ENCODE measurements at regions not wholly inside any gene's neighbourhood (a gene's known extent, or its start where the extent isn't known, plus 50 kb on each side); places are given as distances from the start of the nearest gene placed in this dataset.

DNA sequence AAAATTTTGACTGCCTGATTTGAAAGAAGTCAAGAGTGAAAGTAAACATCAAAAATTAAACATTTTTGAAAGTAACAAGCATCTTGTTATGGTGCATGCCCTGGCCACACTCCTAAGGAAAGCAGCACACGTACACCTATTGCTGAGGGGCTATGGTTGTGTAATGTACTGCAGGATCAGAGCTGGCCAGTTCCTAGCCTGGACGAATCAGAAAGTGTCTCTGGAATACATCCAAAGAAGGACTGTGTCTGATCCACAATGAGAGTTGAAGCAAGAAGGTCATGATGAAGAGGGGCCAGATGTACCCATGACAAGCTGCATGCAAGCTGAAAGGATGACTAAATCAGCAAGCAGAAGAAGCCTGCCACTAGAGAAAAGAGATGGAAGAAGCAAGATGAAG lies 618.2 kb downstream of the TLE1 start:
- H3K4me3 ChIP-seq (ENCODE audit: low read length), result no peak overlapping the region
- no peaks in the 10 kb centered on the region for H4K20me1 ChIP-seq (ENCODE audit: insufficient read depth, low read length)
- H3K4me2 ChIP-seq (ENCODE audit: low read depth, low read length), result no peak overlapping the region
- no peaks in the 10 kb centered on the region for H3K79me2 ChIP-seq (ENCODE audit: low read length)
- no peak overlapping the region for H3K9ac ChIP-seq (ENCODE audit: low read length)
- no peaks in the 10 kb centered on the region for H3F3A ChIP-seq (ENCODE audit: insufficient read depth, low read length)
- H3K9me2 ChIP-seq (replicated peaks; ENCODE audit: insufficient read depth, low read length), result no peaks in the 10 kb centered on the region
- no peak for DNase-seq
- H3K9me3 ChIP-seq (replicated peaks; ENCODE audit: insufficient read depth, low read length), result no peaks in the 10 kb centered on the region
- H3K27ac ChIP-seq (ENCODE audit: low read length), result no peak overlapping the region
- no peaks in the 10 kb centered on the region for H3K4me1 ChIP-seq (ENCODE audit: low read length)
- H2AFZ ChIP-seq (ENCODE audit: low read length), result no peak overlapping the region
- TF ChIP-seq EZH2 (optimal IDR thresholded peaks at IDR 0.05; ENCODE audit: low read depth, low read length) (no peak), EZH2phosphoT487 (IDR thresholded peaks at IDR 0.05; ENCODE audit: low read length) (no peak), CTCF (IDR thresholded peaks at IDR 0.05; ENCODE audit: low read length) (no peak)
- H3K27me3 ChIP-seq (replicated peaks; ENCODE audit: insufficient read depth, low read length), result no peaks in the 10 kb centered on the region
- H3K36me3 ChIP-seq (replicated peaks; ENCODE audit: insufficient read depth, low read length), result no peaks in the 10 kb centered on the region

- Histone ChIP-seq H4K20me1 (ENCODE audit: insufficient read depth, low read length) (no peaks in the 10 kb centered on the region), H3K4me3 (ENCODE audit: low read length) (no peak overlapping the region), H3K9me3 (replicated peaks; ENCODE audit: insufficient read depth, low read length) (no peaks in the 10 kb centered on the region), H3K4me2 (ENCODE audit: low read depth, low read length) (no peak overlapping the region), H3K79me2 (ENCODE audit: low read length) (no peaks in the 10 kb centered on the region), H3K9me2 (replicated peaks; ENCODE audit: insufficient read depth, low read length) (no peaks in the 10 kb centered on the region), H3K27ac (ENCODE audit: low read length) (no peak overlapping the region), H3K4me1 (ENCODE audit: low read length) (no peaks in the 10 kb centered on the region), H3K36me3 (replicated peaks; ENCODE audit: insufficient read depth, low read length) (no peaks in the 10 kb centered on the region), H2AFZ (ENCODE audit: low read length) (no peak overlapping the region), H3K9ac (ENCODE audit: low read length) (no peak overlapping the region), H3F3A (ENCODE audit: insufficient read depth, low read length) (no peaks in the 10 kb centered on the region), H3K27me3 (replicated peaks; ENCODE audit: insufficient read depth, low read length) (no peaks in the 10 kb centered on the region)
- no peak for DNase-seq
- TF ChIP-seq EZH2 (optimal IDR thresholded peaks at IDR 0.05; ENCODE audit: low read depth, low read length), result no peak
- TF ChIP-seq CTCF (IDR thresholded peaks at IDR 0.05; ENCODE audit: low read length), result no peak
- no peak for TF ChIP-seq EZH2phosphoT487 (IDR thresholded peaks at IDR 0.05; ENCODE audit: low read length)
Observed at GRCh38 chr9:81070689-81071088, 618.7 kb downstream of the TLE1 start.

DNA sequence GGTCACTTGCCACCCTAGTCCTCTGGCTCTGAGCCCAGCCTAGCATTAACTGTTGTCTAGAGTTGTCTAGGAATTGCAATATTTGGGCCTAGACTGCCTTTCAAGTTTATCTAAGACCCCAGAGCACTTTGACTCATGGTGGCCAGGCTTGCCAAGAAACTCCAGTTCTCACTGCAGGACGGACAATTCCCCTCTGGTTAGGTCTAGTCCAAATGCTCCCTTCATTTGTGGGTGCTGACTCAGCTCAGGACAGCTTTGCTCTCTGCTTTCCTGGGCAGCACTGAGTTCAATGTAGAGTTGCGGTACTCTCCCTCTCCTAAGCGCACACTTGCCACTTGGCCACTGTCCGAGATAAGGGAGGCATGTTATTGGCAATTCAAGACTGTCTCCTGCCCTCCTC lies 619.4 kb downstream of the TLE1 start:
- H3K36me3 ChIP-seq (replicated peaks; ENCODE audit: insufficient read depth, low read length), result no peaks in the 10 kb centered on the region
- H2AFZ ChIP-seq (ENCODE audit: low read length), result no peak overlapping the region
- no peak overlapping the region for H3K9ac ChIP-seq (ENCODE audit: low read length)
- H3K4me2 ChIP-seq (ENCODE audit: low read depth, low read length), result no peak overlapping the region
- H4K20me1 ChIP-seq (ENCODE audit: insufficient read depth, low read length), result no peaks in the 10 kb centered on the region
- H3K4me1 ChIP-seq (ENCODE audit: low read length), result no peaks in the 10 kb centered on the region
- H3K9me3 ChIP-seq (replicated peaks; ENCODE audit: insufficient read depth, low read length), result no peaks in the 10 kb centered on the region
- no peak overlapping the region for H3K4me3 ChIP-seq (ENCODE audit: low read length)
- no peak for DNase-seq
- H3K79me2 ChIP-seq (ENCODE audit: low read length), result no peaks in the 10 kb centered on the region
- H3K27me3 ChIP-seq (replicated peaks; ENCODE audit: insufficient read depth, low read length), result no peaks in the 10 kb centered on the region
- TF ChIP-seq EZH2 (optimal IDR thresholded peaks at IDR 0.05; ENCODE audit: low read depth, low read length) (no peak), EZH2phosphoT487 (IDR thresholded peaks at IDR 0.05; ENCODE audit: low read length) (no peak), CTCF (IDR thresholded peaks at IDR 0.05; ENCODE audit: low read length) (no peak)
- no peaks in the 10 kb centered on the region for H3F3A ChIP-seq (ENCODE audit: insufficient read depth, low read length)
- H3K27ac ChIP-seq (ENCODE audit: low read length), result no peak overlapping the region
- no peaks in the 10 kb centered on the region for H3K9me2 ChIP-seq (replicated peaks; ENCODE audit: insufficient read depth, low read length)
